Activated CD8-positive, alpha-beta memory T cell treated with anti-CD3 and anti-CD28 coated beads for 48 hours (primary cell): ENCODE measurements at regions not wholly inside any gene's neighbourhood (a gene's known extent, or its start where the extent isn't known, plus 50 kb on each side); places are given as distances from the start of the nearest gene placed in this dataset.

Experiments used
- DNase-seq, 3 experiments: peaks; one replicate each; pipeline ENCODE4 v3.0.0-alpha.2; 2020; ENCODE audit warnings: low read depth in 2 of 3, low spot score in 2 of 3

- no peak for DNase-seq
These were observed 55.7 kb downstream of the CXCR4 start for GRCh38 chr2:136062066-136062837.

- DNase-seq = no peak
These were observed 57.5 kb downstream of the CXCR4 start for GRCh38 chr2:136060416-136060815.

- DNase-seq = no peak
These were observed 58.9 kb downstream of the CXCR4 start for GRCh38 chr2:136059036-136059472.

DNA sequence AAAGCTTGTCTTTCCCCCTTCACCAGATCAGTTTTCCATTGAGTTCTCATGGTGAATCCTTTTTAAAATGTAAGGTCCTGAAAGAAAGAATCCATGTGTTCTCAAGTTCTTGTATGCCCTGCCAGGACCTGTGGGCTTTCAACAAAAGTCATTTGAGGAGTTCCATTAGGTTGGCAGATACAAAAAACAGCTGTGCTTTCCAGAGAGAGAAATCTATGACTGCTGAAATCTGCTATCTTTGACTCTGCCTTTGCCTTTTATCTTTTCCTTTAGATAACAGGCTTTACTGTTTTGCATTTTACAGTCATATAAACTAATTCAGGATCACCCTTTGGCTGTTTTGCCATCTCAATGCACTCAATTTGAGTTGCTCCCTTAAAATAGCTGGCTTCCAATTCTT, 59.7 kb downstream of the CXCR4 start:
- no peak for DNase-seq

- no peak for DNase-seq
These were observed 60.2 kb downstream of the CXCR4 start for GRCh38 chr2:136057802-136058140.

DNA sequence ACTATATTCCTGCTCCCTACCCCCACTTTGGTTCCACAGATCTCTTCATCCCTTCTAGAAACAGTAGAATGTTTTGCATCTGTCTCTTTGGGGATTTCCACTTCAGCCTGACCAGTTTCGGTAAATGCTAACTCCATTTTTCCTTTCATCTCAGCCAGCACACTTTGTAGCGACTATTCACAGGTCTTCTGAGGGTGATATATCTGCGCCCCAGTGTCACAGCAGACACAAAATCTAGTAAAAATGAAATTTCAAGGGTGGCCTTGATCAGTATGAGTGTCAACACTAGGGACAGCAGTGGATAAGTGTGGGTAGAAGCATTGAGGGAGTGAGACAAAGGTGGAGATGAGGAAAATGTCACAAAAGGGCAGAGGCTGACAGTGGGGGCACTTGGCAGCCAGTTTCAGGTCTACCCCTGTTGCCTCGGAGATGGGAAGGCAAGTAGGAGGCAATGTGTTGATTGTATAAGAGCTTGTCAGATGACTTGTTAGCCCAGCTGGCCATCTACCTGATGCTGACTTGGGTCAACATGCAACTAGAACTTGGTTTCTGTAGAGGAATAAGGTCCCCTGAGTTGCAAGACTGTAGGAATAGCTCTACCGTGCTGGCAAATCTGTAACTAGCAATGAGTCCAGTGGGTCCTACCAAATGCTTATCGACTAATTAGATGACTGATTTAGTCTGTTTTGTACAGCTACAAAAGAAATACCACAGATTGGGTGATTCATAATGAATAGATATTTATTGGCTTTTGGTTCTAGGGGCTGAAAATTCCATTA, 60.7 kb downstream of the CXCR4 start:
- peak in 1 of 3 experiments; percentile 27 for DNase-seq

- no peak for DNase-seq
These were observed 61.8 kb downstream of the CXCR4 start for GRCh38 chr2:136055929-136056688.

DNA sequence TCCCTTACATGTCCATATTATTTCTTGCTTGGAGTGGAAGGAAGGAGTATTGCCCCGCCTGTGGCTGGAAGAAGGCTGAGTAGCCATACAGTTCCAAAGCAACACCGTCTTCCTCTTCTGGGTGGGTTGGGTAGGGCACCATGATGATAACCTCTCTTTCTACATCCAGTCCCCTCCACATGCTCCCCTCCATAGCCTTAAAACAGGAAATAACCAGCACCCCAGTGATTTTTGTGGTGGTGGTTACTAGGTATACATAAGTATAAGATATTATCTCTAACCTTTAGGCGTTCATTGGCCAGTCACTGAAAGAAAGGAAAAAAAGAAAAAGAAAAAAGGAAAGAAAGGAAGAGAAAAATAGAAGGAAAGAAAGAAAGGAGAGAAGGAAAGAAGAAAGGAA, 63.1 kb downstream of the CXCR4 start:
- no peak for DNase-seq

DNA sequence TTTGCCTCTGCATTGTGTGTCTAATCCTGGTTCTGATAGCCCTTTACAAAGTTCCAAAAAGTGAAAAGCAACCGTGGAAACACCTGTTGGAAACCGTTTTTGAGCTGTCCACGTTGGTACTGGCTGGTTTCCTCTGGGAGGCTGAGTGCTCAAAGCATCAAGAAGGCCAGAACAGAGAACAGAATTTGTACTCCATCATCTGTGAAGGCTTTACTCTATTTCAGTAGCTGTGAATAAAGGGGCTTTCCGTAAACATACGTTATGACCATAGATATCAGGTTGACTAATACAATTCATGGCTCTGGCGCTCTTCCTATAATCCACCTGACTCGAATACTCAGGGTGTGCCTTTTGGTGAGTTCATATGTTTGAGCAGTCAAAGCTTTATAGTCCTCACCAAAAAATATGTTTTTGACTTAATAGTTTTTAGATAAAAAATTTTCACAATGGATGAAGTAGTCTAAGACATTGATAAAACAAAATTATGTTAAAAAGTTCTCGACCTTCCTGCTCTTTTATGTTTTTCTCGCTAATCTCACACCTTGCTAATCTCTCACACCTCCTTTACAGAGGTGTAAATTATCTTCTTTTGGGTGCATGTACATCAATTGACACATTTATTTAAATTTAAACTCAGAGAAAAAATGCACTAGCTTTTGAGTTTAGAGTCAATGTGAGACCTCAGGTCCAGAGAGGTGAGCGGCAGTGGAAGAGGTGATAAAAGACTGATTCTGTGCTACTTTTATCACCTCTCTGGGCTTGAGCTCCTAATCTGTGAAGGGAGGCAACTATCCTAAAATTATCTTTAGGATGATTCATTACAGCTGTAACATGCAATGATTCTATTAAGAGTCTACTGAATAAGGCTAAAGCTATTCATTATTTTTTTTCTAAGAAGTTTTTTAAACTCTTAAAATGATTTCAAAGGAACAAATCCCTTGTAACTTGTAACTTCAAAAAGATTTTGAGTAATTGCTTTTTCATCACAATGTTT, 65.3 kb downstream of the CXCR4 start:
- no peak for DNase-seq

GRCh38 chr2:136051725-136052048, 66.3 kb upstream of the DARS1 start:
- no peak for DNase-seq

DNA sequence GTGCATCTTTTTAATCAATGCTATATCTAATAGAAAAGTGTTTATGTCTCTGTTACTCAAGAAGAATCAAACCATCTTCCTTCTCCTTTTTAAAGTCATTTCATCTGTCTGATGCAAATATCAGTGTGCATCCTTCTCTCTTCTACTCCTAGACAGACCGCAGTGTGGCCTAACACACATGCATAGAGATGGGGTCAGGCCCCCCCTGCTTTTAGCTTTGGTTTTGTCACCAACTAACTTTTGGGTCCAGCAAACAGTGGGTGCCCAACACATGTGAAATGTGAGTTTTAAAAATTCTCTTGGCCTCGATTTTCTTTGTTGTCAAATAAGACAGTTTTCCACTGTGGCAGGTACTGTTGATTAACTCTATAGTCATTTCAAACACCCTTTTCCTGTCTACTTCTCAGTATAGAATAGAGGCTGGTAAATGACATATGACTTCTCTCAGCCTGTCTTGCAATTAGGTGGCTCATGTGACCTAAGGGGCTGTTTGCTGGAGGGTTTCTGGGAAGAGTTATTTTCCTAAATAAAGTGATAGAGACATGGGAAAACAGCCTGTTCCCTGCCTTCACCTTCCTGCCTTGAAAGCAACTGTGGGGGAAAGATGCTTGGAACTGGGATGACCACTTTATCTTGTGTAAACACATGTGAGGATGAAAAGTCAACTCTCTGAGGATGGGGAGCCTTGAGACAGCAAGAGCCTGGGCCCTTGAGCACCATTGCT, 65.7 kb upstream of the DARS1 start:
- no peak for DNase-seq

DNA sequence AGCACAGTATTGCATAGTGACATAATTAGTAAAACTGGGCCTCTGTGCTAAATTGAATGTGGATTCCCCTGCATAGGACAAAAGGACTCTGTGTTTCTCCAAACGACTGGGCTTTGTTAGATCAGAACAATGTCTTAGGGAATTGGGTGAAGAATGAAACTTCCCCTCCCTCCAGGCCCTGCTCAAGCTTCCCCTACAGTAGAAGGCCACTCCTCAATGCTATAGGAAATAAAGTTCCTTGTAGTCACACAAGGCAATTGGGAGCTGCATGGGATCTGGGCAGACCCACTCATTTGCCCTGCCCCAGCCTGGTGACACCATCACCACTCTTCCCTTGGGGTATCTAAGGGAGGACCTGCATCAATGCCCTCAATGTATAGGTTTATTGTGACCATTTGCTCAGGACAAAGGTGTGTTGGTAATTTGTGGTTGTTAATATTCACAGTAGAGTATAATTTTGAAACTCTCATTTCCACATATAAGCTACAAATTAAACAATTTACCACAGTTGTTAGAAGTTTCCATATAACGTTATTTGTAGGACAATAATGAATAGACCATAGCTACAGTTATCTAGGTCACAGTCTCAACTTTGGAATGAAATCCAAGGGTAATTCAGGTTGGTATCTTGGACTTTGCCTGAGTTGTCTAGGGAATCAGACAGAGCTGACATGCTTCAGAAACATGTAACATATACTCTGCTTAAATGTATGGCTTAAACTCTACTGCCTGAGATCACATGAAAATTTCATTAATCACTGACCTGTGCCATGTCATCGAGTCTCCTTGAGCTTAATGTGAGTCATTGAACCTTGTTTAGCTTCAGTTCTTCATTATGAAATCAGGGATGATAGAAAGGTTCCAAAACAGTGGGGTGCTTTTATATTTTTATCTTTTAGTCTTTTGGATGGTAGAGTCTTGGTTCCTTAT, 64.8 kb upstream of the DARS1 start:
- DNase-seq = no peak

DNA sequence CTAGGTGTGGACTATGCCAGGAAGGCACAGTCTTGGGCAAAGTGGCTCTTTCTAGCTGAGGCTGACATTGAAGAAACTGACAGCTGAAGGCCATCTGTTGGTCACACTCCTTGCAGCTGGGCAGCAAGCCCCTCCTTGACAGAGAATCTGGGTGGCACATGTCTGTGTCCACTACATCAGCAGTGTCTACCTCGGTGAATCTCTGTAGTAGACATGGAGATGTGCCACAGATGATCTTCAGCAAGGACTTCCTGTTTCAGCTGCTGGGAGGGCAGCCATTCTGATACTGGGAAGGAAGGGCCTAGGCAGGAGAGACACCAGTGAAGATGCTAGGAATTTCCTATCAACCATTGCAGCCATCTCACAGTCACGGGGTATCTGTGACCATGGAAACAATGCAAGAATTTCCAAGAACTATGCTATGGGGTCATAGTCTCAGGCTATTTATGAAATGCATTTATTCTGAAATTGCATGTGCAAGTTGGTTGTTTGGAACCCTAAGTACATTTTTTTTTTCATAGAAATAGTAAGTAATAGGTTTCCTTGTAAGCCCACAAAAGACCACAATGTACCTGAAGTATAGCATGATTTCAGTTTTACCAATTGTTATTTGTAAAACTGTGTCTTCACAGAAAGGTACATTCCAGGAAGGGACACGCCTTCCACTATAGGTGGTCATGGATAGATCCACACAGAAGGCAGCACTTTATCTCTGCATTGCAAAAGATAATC, 63.8 kb upstream of the DARS1 start:
- DNase-seq = no peak

GRCh38 chr2:136045835-136046570, 60.6 kb upstream of the DARS1 start:
- DNase-seq = no peak

- no peak for DNase-seq
These were observed 59.9 kb upstream of the DARS1 start for GRCh38 chr2:136045344-136045743.
